GM19240 (cell line): ENCODE measurements at regions not wholly inside any gene's neighbourhood (a gene's known extent, or its start where the extent isn't known, plus 50 kb on each side); places are given as distances from the start of the nearest gene placed in this dataset.
"Not testable (repeated sequence)": the region's sequence is repeated elsewhere in the genome, so short reads cannot be mapped to it uniquely, and the experiment has no call there.

ENCODE experiments used
- DNase-seq: peaks from one replicate; pipeline ENCODE4 v3.0.0; 2011; ENCODE audit warnings: low spot score; ENCODE audit not compliant: insufficient read length

DNA sequence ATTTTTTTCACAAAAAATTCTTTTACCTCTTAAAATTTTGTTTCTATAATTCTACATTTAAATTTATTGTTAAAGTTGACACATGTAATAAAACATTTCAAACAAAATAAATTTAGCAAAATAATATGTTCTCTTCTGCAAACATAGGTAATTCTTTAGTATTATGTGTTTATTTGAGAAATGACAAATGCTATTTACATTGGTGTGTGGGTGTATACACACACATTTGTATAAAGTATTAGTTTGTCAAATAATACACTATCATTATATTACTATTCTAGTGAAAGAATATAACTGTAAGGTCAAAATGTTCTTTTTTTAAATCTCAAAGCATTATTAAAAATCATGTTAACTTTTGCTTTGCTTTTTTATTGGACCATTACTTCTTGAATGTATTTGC is 1370.6 kb downstream of the SI start:
- no peak for DNase-seq

DNA sequence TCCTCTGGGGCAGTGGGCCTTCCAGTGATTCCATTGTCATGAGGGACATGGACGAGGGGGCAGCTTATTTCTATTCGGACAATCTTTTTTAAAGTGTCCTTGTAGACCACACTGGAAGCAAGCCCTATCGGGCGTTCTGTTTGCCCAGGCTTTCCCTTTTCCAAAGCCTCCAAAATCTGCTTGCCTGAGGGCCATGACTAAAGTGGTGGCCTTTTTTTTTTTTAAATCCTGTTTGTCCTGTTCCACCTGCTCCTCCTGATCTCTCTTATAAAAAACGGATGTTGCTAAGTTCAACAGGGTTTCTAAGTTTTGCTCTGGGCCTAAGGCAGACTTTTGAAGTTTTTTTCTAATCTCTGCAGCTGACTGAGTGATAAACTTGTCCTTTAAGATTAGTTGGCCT is 1380.1 kb downstream of the SI start:
- DNase-seq: not testable (repeated sequence)

DNA sequence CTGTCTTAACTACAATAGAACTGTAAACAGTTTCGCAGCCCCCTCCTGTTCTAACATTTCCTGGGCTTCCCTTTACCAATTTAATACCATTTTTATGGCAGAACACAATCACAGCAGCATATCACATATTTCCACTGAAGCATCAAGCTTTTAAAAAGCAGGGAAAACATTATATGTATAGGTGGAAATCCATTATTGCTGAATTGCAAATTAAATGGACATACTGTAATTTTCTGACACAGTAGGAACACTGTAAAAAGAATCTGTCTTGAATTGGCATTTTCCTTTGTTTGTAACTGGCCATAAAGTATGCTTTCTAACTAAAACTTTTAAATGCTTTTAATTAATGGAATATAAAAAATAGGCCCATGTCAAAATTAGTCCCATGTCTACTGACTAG is 1385.8 kb downstream of the SI start:
- no peak for DNase-seq

DNA sequence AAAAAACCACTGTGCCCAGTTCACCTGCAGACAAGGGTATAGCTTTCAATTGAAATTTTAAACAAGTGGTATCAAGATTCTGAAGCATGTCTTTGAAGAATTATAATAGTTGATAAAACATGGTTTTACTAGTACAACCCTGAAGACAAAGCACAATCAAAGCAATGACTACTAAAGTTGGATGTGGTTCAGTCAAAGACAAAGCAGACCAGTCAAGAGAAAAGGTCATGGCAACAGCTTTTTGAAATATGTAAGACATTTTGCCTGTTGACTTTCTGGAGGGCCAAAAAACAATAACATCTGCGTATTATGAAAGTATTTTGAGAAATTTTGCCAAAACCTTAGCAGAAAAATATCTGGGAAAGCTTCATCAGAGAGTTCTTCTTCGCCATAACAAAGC is 1393.6 kb downstream of the SI start:
- DNase-seq: no peak

DNA sequence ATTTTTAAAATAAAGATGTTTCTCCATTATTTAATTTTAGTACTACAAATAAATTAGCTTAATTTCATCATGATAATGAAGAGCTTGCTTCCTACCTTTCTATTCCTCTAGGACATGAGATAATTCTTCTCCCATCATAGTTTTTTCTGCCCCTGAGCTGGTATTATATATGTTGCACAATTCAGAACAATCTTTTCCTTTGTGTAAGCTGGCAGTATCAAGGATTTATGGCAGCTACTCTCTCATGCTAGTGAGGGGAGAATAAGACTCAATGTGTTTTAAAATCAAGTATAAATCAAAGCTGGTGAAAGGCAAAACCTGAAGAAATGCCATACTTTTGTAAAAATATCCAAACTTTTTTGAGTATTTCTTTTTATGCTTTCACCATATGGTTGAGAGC is 1405.3 kb downstream of the SI start:
- DNase-seq: no peak

DNA sequence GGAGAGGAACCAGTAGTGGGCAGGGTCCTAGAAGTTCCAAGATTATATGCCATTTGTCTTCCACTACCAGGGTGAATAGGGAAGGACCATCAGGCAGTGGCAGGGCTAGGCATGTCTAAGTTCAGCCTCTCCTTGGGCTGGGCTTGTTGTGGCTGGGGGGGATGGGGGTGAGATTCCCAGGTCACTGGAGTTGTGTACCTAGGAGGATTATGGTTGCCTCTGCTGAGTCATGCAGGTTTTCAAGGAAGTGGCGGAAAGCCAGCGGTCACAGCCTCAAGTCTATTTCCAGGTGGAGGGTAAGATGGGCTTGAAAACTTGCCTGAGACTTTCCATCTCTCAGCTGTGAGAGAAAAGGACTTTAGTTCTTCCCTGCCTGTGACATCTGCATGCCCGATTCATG is 1407.1 kb downstream of the SI start:
- no peak for DNase-seq

DNA sequence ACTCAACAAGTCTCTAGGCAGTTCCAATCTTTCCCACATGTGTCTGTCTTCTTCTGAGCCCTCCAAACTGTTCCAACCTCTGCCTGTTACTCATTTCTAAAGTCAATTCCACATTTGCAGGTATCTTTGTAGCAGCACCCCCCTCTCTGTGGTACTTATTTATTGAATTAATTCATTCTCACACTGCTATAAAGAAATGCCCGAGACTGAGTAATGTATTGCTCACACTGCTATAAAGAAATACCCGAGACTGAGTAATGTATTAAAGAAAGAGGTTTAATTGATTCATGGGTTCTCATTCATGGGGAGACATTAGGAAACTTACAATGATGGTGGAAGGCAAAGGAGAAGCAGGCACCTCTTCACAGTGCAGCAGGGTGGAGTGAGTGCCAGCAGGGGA is 1413.8 kb downstream of the SI start:
- no peak for DNase-seq

DNA sequence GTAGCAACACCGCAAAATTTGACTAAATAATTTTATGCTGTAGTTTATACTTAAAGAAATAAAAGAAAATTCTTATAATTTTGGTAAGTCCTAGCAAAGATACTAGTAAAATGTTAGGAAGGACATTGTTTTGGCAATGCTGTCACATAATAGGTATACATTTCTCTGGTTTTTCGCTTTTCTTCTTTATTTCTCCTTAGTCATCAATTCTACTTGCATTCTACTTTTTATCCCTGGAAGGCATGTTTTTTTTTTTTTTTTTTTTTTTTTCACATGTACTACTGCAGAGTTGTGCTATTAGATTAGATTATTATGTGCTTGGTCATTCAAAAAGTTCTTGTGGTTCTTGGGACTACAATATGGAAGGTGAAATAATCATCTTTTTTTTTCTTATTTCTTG is 1421.2 kb downstream of the SI start:
- no peak for DNase-seq

DNA sequence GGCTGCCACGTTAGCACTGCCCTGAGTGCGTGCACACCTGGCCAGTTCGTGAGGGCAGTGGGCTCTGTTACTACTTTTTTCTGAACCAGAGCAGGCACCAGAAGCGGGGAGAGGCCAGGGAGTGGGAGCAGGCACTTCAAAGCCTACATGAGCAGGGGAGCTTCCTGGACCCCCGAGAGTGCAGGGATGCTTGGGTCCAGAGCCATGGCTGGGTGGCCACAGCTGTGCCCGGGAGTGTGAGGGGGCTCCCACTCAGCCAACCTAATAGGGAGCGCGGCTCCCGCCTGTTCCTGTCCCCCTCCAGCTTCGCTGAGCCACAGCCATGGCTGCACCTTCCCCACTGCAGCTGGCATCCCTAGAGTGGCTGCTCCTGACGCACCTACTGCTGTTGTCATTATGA is 1423.3 kb downstream of the SI start:
- DNase-seq: no peak

DNA sequence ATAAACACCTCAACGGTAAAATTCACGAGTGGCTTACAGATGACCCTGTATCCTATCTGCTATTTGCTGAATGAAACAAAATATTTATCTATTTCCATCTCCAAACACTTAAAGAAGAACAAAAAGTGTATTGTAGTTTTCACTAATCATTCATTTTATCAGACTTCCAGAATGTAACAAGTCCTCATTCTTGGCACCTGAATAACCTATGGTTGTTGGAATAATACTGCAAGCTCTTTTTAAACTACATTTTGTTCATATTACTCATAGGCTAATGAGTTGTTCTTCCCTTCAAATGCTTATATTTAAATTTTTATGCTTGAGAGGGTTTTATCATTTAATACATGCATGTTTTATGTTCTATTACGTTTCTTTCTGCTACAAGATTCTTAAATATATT is 1434.1 kb downstream of the SI start:
- no peak for DNase-seq

DNA sequence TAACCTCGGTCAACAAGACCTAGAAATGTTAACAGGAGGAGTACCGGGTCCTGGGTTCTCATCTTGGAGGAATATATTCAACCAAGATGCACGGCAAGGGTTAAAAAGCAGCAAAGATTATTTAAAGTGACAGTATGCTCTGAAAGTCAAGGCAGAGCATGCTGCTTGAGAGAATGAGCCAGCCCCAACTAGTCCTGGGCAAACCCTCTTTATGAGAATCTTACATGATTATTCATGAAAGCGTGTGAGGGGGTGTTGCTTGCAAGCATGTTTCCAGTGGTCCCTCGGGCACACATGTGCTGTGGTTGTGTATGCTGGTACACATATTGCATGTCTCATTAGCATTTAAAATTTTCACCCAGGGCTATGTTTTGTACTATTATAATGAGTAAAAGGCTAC is 1445.6 kb downstream of the SI start:
- no peak for DNase-seq

DNA sequence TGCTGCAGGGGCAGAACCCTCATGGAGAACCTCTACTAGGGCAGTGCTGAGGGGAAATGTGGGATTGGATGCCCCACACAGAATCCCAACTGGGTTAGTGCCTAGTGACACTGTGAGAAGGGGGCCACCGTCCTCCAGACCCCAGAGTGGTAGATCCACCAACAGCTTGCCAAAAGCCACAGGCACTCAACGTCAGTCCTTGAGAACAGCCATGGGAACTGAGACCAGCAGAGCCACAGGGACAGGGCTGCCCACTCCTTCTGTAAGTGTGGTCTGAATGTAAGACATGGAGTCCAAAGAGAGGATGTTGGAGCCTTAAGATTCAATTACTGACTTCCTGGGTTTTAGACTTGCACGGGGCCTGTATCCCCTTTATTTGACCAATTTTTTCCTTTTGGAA is 1451.5 kb downstream of the SI start:
- no peak for DNase-seq

DNA sequence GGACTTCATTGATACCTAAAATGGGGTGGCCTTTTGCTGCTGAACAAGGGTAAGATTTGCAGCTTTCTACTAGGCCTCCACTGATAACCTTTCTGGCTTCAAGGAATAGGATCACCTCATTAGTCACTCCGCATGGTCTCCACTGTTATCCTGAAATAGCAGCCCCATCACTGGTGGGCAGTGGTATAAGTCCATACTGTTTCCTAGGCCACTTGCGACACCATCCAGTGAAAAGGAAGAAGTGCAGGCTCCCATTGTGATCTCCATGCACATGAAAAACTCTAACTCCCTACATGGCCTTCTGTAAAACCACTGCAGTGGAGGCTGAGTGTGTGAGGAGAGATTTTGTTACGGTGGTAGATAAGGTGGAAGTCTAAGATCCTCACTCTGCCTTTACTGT is 1455.9 kb downstream of the SI start:
- DNase-seq: no peak

DNA sequence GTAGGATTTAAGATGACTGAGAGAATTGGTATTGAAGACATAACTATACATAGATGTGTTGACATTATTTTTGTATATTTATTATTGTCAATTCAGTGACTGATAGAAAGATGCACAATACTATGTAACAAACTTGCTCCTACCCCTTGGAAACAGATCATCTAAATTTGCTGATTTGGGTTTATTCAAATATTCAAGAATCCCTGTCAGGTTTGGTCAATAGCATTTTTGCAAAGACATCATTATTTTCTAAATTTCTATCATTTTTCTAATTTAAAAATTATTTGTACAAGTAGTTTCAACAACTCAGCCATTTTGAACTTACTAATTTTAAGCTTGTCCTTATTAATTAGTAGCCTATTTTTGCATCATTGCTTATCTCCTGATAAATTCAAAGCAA is 1463.4 kb downstream of the SI start:
- DNase-seq: no peak

DNA sequence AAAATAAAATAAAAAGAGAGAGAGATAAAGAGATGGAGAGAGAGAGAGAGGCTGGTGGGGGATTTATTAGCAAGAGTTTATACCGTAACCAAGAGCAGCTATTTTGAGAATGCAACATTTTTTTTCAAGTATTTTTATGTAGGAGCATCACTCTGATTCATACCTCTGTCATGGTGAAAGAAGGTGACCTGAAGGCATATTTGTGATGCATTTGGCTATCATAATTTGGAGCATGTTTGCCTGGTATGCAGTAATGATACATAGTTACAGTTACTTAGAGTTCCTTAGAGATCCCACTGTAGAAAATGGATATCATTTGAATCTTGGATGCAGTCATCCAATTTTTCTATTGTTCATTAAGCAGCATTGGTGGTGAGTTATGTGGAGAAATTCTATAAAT is 1472.4 kb downstream of the SI start:
- no peak for DNase-seq

DNA sequence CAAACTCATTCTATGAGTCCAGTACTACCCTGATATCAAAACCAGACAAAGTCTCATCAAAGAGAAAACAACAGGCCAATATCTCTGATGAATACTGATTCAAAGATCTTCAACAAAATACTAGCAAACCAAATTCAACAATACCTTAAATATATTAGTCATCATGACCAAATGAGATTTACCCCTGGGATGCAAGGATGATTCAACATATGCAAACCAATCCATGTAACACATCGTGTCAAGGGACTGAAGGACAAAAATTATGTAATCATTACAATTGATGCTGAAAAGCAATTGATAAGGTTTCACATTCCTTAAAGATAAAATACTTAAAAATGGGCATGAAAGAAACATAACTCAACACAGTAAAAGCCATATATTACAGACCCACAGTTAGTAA is 1476.9 kb downstream of the SI start:
- DNase-seq: no peak

DNA sequence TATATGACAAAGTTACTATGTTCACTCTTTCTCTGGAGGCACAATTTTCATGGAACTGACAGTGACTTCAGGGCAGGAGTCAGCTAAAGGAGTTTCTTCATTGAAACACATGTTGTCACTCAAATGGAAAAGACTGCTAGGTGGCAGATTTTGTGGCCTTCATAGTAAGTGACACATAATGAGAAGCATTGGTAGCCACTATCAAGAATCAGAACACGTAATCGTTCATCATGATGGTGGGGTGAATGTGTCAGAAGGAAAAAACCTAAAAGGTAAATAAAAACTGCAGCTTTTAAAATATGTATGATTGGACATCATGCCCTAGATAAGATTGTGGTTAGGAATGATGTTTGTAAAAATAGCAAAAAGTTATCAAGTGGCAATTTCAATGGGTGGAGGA is 1491.0 kb downstream of the SI start:
- no peak for DNase-seq

DNA sequence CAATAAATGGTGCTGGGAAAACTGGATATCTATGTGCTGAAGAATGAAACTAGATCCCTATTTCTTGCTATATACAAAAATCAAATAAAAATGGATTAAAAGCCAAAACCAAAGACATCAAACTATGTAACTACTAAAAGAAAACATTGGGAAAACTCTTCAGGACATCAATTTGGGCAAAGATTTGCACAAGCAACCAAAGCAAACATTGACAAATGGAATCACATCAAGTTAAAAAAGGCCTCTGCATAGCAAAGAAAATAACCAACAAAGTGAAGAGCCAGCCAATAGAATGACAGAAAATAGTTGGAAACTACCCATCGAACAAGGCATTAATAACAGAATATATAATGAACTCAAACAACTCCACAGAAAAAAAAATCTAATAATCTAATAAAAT is 1495.3 kb downstream of the SI start:
- no peak for DNase-seq

DNA sequence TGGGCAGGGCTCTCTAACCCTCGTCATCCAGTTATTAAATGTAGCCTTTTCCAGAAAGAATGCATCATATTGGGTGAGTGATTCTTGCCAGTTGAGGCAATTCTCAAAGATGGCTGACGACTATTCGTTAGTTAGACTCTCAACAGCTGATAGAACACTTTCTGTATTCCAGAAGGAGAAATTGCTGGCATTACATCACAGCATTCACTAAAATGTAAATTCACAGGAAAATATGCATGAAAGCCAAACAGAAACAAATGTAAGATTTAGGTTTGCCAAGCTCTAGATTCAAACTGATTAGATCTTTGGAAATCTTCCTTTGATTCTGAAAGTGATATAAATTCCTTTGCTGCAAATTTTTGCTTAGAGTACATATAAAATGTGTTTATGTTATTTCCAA is 1501.0 kb downstream of the SI start:
- DNase-seq: no peak

DNA sequence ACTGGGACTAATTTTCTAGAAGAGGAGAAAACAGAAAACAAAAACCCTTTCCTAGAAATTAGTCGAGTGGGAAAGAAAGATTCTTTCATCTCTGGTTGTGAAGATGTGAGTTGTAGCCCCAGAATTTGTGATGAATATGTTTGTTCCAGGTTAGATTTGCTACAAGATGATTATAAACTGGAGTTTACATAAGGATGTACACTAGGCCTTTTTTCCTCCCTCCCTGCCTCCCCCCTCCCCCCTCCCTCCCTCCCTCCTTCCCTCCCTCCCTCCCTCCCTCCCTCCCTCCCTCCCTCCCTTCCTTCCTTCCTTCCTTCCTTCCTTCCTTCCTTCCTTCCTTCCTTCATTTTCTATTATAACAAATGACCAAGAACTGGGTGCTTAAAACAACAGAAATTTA is 1502.0 kb downstream of the SI start:
- no peak for DNase-seq

DNA sequence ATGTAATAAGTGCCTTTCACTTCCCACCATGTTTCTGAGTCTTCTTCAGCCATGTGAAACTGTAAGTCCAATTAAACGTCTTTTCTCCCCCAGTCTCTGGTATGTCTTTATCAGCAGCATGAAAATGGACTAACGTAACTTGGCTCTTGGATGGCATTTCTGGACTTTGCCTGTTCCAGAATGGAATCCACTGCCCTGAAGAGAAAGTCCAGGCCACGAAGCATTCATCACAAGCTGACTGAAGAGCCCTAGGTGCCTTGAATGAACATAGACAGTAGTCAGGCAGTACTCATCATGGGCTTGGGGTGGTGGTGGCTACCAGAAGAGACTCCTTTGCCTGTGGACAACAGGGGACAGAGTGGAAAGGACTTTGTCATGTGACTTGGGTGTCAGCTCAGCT is 1505.0 kb downstream of the SI start:
- no peak for DNase-seq

DNA sequence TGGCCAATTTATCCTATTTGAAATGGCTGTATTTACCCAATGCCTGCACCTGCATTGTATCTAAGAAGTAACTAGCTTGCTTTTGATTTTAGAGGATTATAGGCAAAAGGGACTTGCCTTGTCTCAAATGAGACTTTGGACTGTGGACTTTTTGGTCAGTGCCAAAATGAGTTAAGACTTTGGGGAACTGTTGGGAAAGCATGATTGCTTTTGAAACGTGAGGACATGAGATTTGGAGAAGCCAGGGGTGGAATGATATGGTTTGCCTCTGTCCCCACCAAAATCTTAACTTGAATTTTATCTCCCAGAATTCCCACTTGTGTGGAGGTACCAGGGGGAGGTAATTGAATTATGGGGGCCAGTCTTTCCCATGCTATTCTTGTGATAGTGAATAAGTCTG is 1505.4 kb downstream of the SI start:
- no peak for DNase-seq

DNA sequence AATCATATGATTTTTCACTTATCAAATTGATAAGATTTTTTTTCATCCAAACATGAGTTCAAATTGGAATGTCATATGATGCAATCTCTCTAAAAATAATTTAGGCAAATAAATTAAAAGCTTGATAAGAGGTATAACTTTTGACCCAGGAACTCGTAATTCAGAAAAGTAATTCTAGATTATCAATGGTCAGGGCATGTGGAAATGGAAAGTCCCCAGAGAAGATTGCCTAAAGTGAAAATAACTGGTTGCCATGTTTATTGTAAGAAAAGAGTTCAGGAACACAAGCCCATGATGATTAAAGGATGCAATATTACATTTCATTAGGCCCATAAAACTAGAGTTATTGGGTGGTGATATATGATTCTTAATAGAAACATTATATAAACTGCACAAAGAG is 1514.8 kb downstream of the SI start:
- no peak for DNase-seq

DNA sequence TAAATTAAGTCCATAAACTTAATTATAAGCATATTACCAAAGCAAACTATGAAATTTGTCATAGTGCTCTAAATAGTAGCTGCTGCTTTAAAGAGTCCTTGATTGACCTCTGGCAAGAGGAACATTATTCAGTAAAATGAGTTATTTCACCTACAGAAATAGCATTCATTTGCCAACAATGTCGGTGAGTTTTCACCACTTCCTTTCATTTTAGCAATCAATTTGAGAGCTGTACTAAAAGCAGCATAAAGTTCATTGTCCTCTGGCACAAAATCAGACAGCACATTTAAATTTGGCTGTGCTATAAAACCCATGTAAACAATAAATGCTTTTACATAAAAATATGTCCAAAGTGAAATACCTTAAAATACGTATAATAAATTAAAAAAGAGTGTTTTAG is 1515.7 kb downstream of the SI start:
- no peak for DNase-seq

DNA sequence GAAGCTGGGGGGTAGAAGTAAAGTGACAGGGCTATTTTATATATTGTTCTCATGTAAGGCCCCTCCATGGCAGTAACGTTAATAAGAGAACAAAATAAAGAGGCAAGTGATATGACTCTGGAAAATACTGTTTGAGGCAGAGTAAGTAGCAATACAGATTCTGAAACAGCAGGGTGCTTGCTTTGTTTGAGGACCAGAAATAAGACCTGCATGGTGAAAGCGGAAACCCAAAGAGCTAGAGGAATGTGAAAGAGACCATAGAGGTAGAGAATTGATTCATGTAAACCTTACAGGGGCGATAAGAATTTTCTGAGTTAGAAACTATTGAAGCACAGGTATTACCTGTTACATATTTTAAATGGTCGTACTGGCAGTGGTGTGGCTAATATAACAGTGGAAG is 1517.1 kb downstream of the SI start:
- DNase-seq: no peak
